ENCODE measurements at regions not wholly inside any gene's neighbourhood (a gene's known extent, or its start where the extent isn't known, plus 50 kb on each side); places are given as distances from the start of the nearest gene placed in this dataset.

DNA sequence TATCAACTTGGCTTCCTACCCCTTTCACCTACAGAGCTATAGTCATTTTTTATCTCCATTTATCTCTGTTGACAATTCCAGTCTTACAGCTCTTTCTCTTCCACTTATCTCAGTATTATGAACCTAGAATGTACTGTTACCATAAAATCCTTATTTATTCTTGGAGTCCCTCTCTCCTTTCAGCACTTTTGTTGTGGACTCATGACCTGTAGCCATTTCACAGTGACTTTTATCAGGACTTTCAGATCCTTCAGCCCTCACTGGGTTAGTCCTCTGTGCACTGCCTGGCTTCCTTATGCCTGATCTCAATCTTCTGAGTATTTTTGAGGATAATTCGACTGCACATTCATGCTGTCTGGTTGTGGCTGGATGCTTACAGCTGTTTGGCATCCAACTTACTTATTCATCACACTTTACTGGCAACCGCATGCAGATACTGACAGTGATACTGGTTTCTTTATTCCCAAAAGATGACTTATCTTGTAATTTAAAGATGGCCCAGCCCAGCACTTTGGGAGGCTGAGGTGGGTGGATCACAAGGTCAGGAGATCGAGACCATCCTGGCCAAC is 293.3 kb downstream of the MAN2A1 start:
- dilution Hi-C loops (cut with MboI; ENCODE audit: extremely low pct_ligation_motif_present, low sequenced_read_pairs): no loop called here
- Histone ChIP-seq H3K79me2 (ENCODE audit: control insufficient read depth, insufficient read depth, low read length) (no peaks in the 10 kb centered on the region), H3K4me3 (replicated peaks in 1 of 3; ENCODE audit: insufficient read depth in 1 of 3, low read depth in 1 of 3, low read length in 3 of 3) (no peak overlapping the region), H3K27me3 (ENCODE audit: control insufficient read depth in 2 of 2, insufficient read depth in 2 of 2, low read length in 2 of 2) (no peaks in the 10 kb centered on the region), H3K9me1 (replicated peaks; ENCODE audit: control insufficient read depth, extremely low read depth, insufficient read depth, low read length) (no peaks in the 10 kb centered on the region), H2AFZ (ENCODE audit: low read depth, low read length) (no peak overlapping the region), H3K4me2 (ENCODE audit: insufficient read depth, low read length) (no peak overlapping the region), H3K36me3 (ENCODE audit: control insufficient read depth in 2 of 2, extremely low read depth in 1 of 2, insufficient read depth in 2 of 2, low read length in 2 of 2) (no peaks in the 10 kb centered on the region), H3K9me3 (replicated peaks; ENCODE audit: control insufficient read depth, insufficient read depth, low read length) (no peaks in the 10 kb centered on the region), H3K27ac (ENCODE audit: insufficient read depth, low read depth, low read length) (no peak overlapping the region), H4K20me1 (replicated peaks; ENCODE audit: control insufficient read depth, extremely low read depth, insufficient read depth, low read length) (no peaks in the 10 kb centered on the region), H3K9ac (replicated peaks; ENCODE audit: extremely low read depth, insufficient read depth, low read length) (no peak overlapping the region), H3K4me1 (ENCODE audit: control insufficient read depth, extremely low read depth, insufficient read depth, low read length) (no peaks in the 10 kb centered on the region)
- DNase-seq (ENCODE audit: low read depth, low spot score): no peak
- ChIA-PET CTCF (no interaction called here), POLR2A (no interaction called here)
- no peak for FAIRE-seq
- intact Hi-C loops (cut with micrococcal nuclease): no loop called here
- no TSS peak for BruUV-seq (replicated peaks)
- TF ChIP-seq GATA2 (IDR thresholded peaks at IDR 0.05; ENCODE audit: insufficient read depth, insufficient read length, low read depth, low read length) (no peak), FOS (IDR thresholded peaks at IDR 0.05; ENCODE audit: borderline replicate concordance, insufficient read depth, low read length) (no peak), JUN (IDR thresholded peaks at IDR 0.05; ENCODE audit: borderline replicate concordance, insufficient read depth, insufficient read length, low read depth) (no peak)
- TF ChIP-seq, protein P1, sequence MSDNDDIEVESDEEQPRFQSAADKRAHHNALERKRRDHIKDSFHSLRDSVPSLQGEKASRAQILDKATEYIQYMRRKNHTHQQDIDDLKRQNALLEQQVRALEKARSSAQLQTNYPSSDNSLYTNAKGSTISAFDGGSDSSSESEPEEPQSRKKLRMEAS (IDR thresholded peaks at IDR 0.05; ENCODE audit: insufficient read depth, insufficient read length): no peak
- TF ChIP-seq, protein P2, sequence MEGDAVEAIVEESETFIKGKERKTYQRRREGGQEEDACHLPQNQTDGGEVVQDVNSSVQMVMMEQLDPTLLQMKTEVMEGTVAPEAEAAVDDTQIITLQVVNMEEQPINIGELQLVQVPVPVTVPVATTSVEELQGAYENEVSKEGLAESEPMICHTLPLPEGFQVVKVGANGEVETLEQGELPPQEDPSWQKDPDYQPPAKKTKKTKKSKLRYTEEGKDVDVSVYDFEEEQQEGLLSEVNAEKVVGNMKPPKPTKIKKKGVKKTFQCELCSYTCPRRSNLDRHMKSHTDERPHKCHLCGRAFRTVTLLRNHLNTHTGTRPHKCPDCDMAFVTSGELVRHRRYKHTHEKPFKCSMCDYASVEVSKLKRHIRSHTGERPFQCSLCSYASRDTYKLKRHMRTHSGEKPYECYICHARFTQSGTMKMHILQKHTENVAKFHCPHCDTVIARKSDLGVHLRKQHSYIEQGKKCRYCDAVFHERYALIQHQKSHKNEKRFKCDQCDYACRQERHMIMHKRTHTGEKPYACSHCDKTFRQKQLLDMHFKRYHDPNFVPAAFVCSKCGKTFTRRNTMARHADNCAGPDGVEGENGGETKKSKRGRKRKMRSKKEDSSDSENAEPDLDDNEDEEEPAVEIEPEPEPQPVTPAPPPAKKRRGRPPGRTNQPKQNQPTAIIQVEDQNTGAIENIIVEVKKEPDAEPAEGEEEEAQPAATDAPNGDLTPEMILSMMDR (IDR thresholded peaks at IDR 0.05; ENCODE audit: extremely low read depth in 1 of 2, insufficient read depth in 1 of 2, low read depth in 1 of 2, low read length in 2 of 2): no peak

DNA sequence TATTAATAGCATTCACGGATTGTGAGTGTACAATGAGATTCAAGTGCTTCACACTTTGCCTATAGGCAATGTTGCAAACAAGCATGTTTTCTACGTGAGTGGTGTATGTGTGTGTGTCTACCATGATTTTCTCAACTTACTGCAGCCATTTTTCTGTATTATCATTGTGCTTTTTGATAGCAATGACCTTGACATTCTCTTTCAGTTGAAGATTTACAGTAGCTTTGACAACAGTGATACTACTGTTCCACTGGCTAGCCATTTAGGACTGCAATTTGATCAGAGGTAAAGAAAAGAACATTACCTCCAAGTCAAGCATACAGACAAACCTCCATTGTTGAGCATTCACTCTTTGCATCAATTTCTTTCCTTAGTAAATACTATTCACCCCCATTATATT is 297.0 kb downstream of the MAN2A1 start:
- BruUV-seq (replicated peaks): no TSS peak
- H3K79me2 ChIP-seq (ENCODE audit: control insufficient read depth, insufficient read depth, low read length): no peaks in the 10 kb centered on the region
- TF ChIP-seq, protein P2 (IDR thresholded peaks at IDR 0.05; ENCODE audit: extremely low read depth in 1 of 2, insufficient read depth in 1 of 2, low read depth in 1 of 2, low read length in 2 of 2): no peak
- no peak for TF ChIP-seq FOS (IDR thresholded peaks at IDR 0.05; ENCODE audit: borderline replicate concordance, insufficient read depth, low read length)
- no peak overlapping the region for H2AFZ ChIP-seq (ENCODE audit: low read depth, low read length)
- no peaks in the 10 kb centered on the region for H3K4me1 ChIP-seq (ENCODE audit: control insufficient read depth, extremely low read depth, insufficient read depth, low read length)
- ChIA-PET POLR2A (no interaction called here), CTCF (no interaction called here)
- no peaks in the 10 kb centered on the region for H3K36me3 ChIP-seq (ENCODE audit: control insufficient read depth in 2 of 2, extremely low read depth in 1 of 2, insufficient read depth in 2 of 2, low read length in 2 of 2)
- H3K9me3 ChIP-seq (replicated peaks; ENCODE audit: control insufficient read depth, insufficient read depth, low read length): no peaks in the 10 kb centered on the region
- H4K20me1 ChIP-seq (replicated peaks; ENCODE audit: control insufficient read depth, extremely low read depth, insufficient read depth, low read length): no peaks in the 10 kb centered on the region
- dilution Hi-C loops (cut with MboI; ENCODE audit: extremely low pct_ligation_motif_present, low sequenced_read_pairs): no loop called here
- no peak overlapping the region for H3K9ac ChIP-seq (replicated peaks; ENCODE audit: extremely low read depth, insufficient read depth, low read length)
- H3K4me2 ChIP-seq (ENCODE audit: insufficient read depth, low read length): no peak overlapping the region
- no peaks in the 10 kb centered on the region for H3K27me3 ChIP-seq (ENCODE audit: control insufficient read depth in 2 of 2, insufficient read depth in 2 of 2, low read length in 2 of 2)
- H3K4me3 ChIP-seq (replicated peaks in 1 of 3; ENCODE audit: insufficient read depth in 1 of 3, low read depth in 1 of 3, low read length in 3 of 3): no peak overlapping the region
- H3K9me1 ChIP-seq (replicated peaks; ENCODE audit: control insufficient read depth, extremely low read depth, insufficient read depth, low read length): no peaks in the 10 kb centered on the region
- DNase-seq (ENCODE audit: low read depth, low spot score) (no peak), FAIRE-seq (no peak)
- intact Hi-C loops (cut with micrococcal nuclease): no loop called here
- H3K27ac ChIP-seq (ENCODE audit: insufficient read depth, low read depth, low read length): no peak overlapping the region

Measured in endothelial cell of umbilical vein (primary cell).